Peyer's patch (tissue), 4 donors: ENCODE measurements at regions not wholly inside any gene's neighbourhood (a gene's known extent, or its start where the extent isn't known, plus 50 kb on each side); places are given as distances from the start of the nearest gene placed in this dataset.
A peak's percentile ranks its signal among the peaks of the same experiment; 100 is the strongest.

ENCODE experiments used
- DNase-seq, 3 donors: peaks; one replicate each; pipeline ENCODE4 v3.0.0-alpha.2; 2017 to 2019
- H3K27ac ChIP-seq, 4 donors: fragments of 200-600 bp; sonication (generic); one replicate each; pipeline ENCODE4 v1.5.1; 2016 to 2019
- H3K27me3 ChIP-seq, 2 donors: fragments of 200-600 bp; sonication (generic); one replicate each; pipeline ENCODE4 v1.5.1; 2019
- H3K36me3 ChIP-seq, 3 donors: fragments of 200-600 bp; sonication (generic); one replicate each; pipeline ENCODE4 v1.5.1; 2016 to 2019
- H3K4me1 ChIP-seq, 4 donors: fragments of 200-600 bp; sonication (generic); one replicate each; pipeline ENCODE4 v1.5.1; 2016 to 2019
- H3K4me3 ChIP-seq, 4 donors: fragments of 200-600 bp; sonication (generic); 1 replicate in 3 of 4; 2 replicates in 1 of 4; pipeline ENCODE4 v1.5.1; 2016 to 2019; ENCODE audit warnings: mild to moderate bottlenecking in 1 of 4
- H3K9me3 ChIP-seq, 4 donors: fragments of 200-600 bp; sonication (generic); one replicate each; pipeline ENCODE4 v1.5.1; 2016 to 2019; ENCODE audit warnings: mild to moderate bottlenecking in 1 of 4
- POLR2A ChIP-seq, 2 donors: fragments of 450-650 bp; IDR thresholded peaks; one replicate each; pipeline ENCODE4 v1.5.1; 2017; ENCODE audit warnings: antibody characterized with exemption in 2 of 2, mild to moderate bottlenecking in 2 of 2, moderate library complexity in 2 of 2
- TF ChIP-seq, protein P1 (sequence below), 6 experiments: fragments of 450-650 bp in 4 of 6; fragments of 200-600 bp in 2 of 6; sonication (generic) in 1 of 6; IDR thresholded peaks; one replicate each; pipeline ENCODE4 v1.5.1; 2017 to 2019; ENCODE audit warnings: antibody characterized with exemption in 6 of 6, mild to moderate bottlenecking in 3 of 6, moderate library complexity in 1 of 6

DNA sequence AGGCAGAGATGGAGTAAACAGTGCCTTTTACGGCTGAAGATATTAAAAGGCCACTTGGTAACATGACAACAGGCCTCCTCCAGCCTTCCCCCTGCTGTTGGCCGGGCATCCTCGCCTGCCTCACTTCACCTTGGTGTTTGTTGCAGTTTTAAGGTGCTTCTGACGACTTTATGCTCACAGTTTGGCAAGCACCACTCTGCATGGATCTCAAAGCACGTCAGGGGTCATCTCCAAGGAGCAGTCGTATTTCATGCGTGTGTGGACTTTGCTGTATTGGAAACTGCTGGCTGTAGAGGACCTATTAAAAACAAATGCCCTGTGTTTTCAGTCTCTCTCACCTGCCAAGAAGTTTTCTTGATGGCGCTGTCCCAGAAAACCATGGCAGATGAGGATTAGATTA lies 483.1 kb downstream of the RPS24 start:
- Histone ChIP-seq H3K4me1 (no peaks in the 10 kb centered on the region), H3K27me3 (no peaks in the 10 kb centered on the region), H3K36me3 (no peaks in the 10 kb centered on the region), H3K27ac (no peak overlapping the region), H3K9me3 (no peaks in the 10 kb centered on the region), H3K4me3 (no peak overlapping the region)
- TF ChIP-seq, protein P1, sequence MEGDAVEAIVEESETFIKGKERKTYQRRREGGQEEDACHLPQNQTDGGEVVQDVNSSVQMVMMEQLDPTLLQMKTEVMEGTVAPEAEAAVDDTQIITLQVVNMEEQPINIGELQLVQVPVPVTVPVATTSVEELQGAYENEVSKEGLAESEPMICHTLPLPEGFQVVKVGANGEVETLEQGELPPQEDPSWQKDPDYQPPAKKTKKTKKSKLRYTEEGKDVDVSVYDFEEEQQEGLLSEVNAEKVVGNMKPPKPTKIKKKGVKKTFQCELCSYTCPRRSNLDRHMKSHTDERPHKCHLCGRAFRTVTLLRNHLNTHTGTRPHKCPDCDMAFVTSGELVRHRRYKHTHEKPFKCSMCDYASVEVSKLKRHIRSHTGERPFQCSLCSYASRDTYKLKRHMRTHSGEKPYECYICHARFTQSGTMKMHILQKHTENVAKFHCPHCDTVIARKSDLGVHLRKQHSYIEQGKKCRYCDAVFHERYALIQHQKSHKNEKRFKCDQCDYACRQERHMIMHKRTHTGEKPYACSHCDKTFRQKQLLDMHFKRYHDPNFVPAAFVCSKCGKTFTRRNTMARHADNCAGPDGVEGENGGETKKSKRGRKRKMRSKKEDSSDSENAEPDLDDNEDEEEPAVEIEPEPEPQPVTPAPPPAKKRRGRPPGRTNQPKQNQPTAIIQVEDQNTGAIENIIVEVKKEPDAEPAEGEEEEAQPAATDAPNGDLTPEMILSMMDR (IDR thresholded peaks at IDR 0.05), result no peak
- TF ChIP-seq POLR2A (IDR thresholded peaks at IDR 0.05), result no peak
- no peak for DNase-seq

DNA sequence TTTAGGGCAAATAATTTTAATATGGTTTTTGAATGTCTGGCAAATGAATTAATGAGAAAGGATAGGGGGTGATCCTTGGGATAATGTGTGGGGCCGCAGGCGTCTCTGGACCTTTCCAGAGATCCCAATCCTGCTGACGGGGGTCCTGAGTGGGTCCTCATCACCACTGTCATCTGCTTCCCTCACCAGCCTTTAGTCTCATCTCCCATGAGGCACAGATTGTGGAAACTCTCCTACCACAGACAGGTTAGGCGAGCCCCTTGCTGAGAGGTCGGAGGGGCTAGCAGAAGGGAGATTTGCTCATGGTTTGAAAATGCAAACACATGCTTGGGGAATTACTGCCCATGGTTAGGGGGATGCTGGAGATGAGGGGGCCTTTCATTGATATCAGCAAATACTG lies 484.6 kb downstream of the RPS24 start:
- H3K9me3 ChIP-seq, result no peaks in the 10 kb centered on the region
- H3K27ac ChIP-seq, result no peak overlapping the region
- H3K4me3 ChIP-seq, result no peak overlapping the region
- no peak for TF ChIP-seq POLR2A (IDR thresholded peaks at IDR 0.05)
- TF ChIP-seq, protein P1 (IDR thresholded peaks at IDR 0.05), result no peak
- DNase-seq, result no peak
- no peaks in the 10 kb centered on the region for H3K4me1 ChIP-seq
- no peaks in the 10 kb centered on the region for H3K27me3 ChIP-seq
- H3K36me3 ChIP-seq, result no peaks in the 10 kb centered on the region

DNA sequence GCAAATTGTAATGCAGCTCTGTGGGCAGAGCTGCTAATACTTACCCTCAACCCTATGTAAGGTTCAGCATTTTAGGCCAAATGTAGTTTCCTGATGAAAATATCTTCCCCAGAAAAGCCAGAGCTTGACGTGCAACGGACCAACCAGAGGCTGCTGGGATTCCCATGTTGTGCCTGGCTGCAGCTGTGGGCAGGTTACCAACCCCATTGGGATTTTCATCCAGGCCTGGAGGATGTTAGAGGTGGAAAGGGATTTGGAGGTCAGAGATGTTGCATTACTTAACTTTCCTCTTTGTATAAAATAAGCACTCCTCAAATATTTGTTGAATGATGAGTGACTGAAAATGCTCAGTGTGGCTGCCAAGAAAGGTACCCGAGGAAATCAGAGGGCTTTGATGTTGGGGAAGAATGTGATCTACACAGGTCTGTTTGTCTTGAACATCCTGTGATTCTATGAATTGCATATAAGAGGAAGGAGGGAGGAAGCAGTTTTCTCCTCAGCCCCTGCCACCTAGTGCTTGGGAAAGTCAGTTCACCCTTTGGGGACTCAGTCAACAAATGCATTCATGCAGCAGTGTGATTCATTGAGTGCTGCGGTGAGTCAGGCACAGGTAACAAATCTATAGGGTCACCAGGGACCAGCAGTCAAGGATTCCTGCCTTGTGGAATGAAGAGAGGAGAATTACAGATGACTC lies 487.2 kb downstream of the RPS24 start:
- H3K4me1 ChIP-seq, result no peaks in the 10 kb centered on the region
- TF ChIP-seq POLR2A (IDR thresholded peaks at IDR 0.05), result no peak
- TF ChIP-seq, protein P1 (IDR thresholded peaks at IDR 0.05), result peak in 2 of 6 experiments; percentile 13 to 15
- no peaks in the 10 kb centered on the region for H3K36me3 ChIP-seq
- H3K27ac ChIP-seq, result no peak overlapping the region
- H3K27me3 ChIP-seq, result no peaks in the 10 kb centered on the region
- no peaks in the 10 kb centered on the region for H3K9me3 ChIP-seq
- H3K4me3 ChIP-seq, result no peak overlapping the region
- no peak for DNase-seq

DNA sequence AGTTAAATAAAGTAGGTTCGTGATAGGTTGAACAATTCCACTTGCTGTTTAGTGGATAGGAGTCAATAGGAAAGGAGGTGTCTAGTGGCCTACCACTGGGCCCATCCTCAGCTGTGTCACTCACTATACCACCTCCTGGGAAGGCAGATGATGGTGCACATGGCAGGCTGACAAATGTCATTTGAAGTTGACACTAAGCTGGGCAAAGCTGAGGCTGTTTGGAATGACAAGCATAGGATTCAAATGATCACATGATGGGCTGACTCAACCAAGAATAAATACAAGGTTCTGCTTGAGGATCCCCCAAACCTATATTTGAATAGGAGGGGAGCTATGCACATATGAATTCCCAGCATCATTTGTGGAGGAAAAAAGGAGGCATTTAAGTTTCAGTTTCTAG lies 489.8 kb downstream of the RPS24 start:
- H3K4me1 ChIP-seq, result no peaks in the 10 kb centered on the region
- H3K4me3 ChIP-seq, result no peak overlapping the region
- TF ChIP-seq, protein P1 (IDR thresholded peaks at IDR 0.05), result no peak
- no peak for TF ChIP-seq POLR2A (IDR thresholded peaks at IDR 0.05)
- H3K36me3 ChIP-seq, result no peaks in the 10 kb centered on the region
- no peak overlapping the region for H3K27ac ChIP-seq
- H3K27me3 ChIP-seq, result no peaks in the 10 kb centered on the region
- H3K9me3 ChIP-seq, result no peaks in the 10 kb centered on the region
- DNase-seq, result no peak

DNA sequence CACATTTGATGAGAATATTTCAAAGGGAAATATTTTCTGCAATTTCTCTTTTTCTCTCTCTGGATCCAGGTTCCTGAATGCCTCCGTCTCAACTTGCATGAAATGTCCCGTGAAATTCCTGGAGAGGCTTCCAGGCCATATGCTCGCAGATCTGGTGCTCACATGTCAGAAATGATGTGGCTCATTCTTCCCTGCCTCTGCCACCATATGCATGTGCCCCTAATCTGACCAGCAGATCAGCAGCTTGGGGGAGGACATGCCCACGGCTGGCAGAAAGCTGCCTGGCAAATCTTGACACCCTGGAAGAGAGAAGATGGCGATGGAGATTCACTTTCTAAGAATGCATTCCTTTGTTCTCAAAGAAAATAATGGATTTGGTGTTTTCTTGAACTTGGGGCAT lies 490.7 kb downstream of the RPS24 start:
- Histone ChIP-seq H3K9me3 (no peaks in the 10 kb centered on the region), H3K36me3 (no peaks in the 10 kb centered on the region), H3K27ac (no peak overlapping the region), H3K4me3 (no peak overlapping the region), H3K4me1 (no peaks in the 10 kb centered on the region), H3K27me3 (no peaks in the 10 kb centered on the region)
- TF ChIP-seq POLR2A (IDR thresholded peaks at IDR 0.05), result no peak
- TF ChIP-seq, protein P1 (IDR thresholded peaks at IDR 0.05), result no peak
- no peak for DNase-seq

DNA sequence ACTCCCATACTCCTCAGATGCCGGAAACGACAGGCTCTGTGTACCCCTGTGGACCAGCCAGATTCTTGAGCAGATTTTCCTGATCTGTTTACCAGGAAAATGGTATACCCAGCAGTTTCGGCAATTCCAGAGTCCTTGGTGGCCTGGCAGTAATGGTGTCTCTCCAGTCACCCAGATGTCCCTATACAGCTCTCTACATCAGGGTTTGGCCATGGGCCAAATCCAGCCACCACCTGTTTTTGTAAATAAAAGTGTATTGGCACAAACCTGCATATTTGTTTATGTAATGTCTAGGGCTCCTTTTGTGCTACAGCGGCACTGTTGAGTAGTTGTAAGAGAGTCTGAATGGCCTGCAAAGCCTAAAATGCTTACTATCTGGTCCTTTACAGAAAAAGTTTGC lies 491.3 kb downstream of the RPS24 start:
- Histone ChIP-seq H3K27me3 (no peaks in the 10 kb centered on the region), H3K36me3 (no peaks in the 10 kb centered on the region), H3K4me1 (no peaks in the 10 kb centered on the region), H3K27ac (no peak overlapping the region), H3K4me3 (no peak overlapping the region), H3K9me3 (no peaks in the 10 kb centered on the region)
- no peak for TF ChIP-seq POLR2A (IDR thresholded peaks at IDR 0.05)
- TF ChIP-seq, protein P1 (IDR thresholded peaks at IDR 0.05), result no peak
- DNase-seq, result no peak
